ENCODE measurements at regions not wholly inside any gene's neighbourhood (a gene's known extent, or its start where the extent isn't known, plus 50 kb on each side); places are given as distances from the start of the nearest gene placed in this dataset.

GRCh38 chrX:116243039-116243438 lies 72.5 kb downstream of the AGTR2 start:
- Histone ChIP-seq H3K27me3 (ENCODE audit: control insufficient read depth in 3 of 3, insufficient read depth in 3 of 3, low read length in 3 of 3) (no peaks in the 10 kb centered on the region), H3K36me3 (ENCODE audit: control insufficient read depth in 3 of 3, insufficient read depth in 2 of 3, low read depth in 1 of 3, low read length in 3 of 3) (no peaks in the 10 kb centered on the region), H3K4me3 (ENCODE audit: low read depth in 1 of 3, low read length in 3 of 3) (no peak overlapping the region), H3K27ac (ENCODE audit: low read depth in 1 of 3, low read length in 2 of 3) (no peak overlapping the region), H3K4me1 (ENCODE audit: control insufficient read depth in 3 of 3, insufficient read depth in 2 of 3, low read depth in 1 of 3, low read length in 2 of 3) (no peaks in the 10 kb centered on the region), H3K9me3 (ENCODE audit: control insufficient read depth in 2 of 2, insufficient read depth in 1 of 2, low read depth in 1 of 2, low read length in 1 of 2) (peaks cover 0 to 3% of the 10 kb centered on the region in 2 donors)
- FAIRE-seq (no peak), DNase-seq (no peak)

- Histone ChIP-seq H3K4me3 (ENCODE audit: low read depth in 1 of 3, low read length in 3 of 3) (no peak overlapping the region), H3K36me3 (ENCODE audit: control insufficient read depth in 3 of 3, insufficient read depth in 2 of 3, low read depth in 1 of 3, low read length in 3 of 3) (no peaks in the 10 kb centered on the region), H3K9me3 (ENCODE audit: control insufficient read depth in 2 of 2, insufficient read depth in 1 of 2, low read depth in 1 of 2, low read length in 1 of 2) (peaks cover 0 to 3% of the 10 kb centered on the region in 2 donors), H3K4me1 (ENCODE audit: control insufficient read depth in 3 of 3, insufficient read depth in 2 of 3, low read depth in 1 of 3, low read length in 2 of 3) (no peaks in the 10 kb centered on the region), H3K27ac (ENCODE audit: low read depth in 1 of 3, low read length in 2 of 3) (no peak overlapping the region), H3K27me3 (ENCODE audit: control insufficient read depth in 3 of 3, insufficient read depth in 3 of 3, low read length in 3 of 3) (no peaks in the 10 kb centered on the region)
- WGBS, 3 donors = 48 to 68% (median 64%) methylated on average over 2 of the region's 2 CpGs
- no peak for FAIRE-seq
- DNase-seq = no peak
Measured at GRCh38 chrX:116246261-116246660, 75.7 kb downstream of the AGTR2 start.

- Histone ChIP-seq H3K4me3 (ENCODE audit: low read depth in 1 of 3, low read length in 3 of 3) (no peak overlapping the region), H3K4me1 (ENCODE audit: control insufficient read depth in 3 of 3, insufficient read depth in 2 of 3, low read depth in 1 of 3, low read length in 2 of 3) (peaks cover 0 to 7% (median 0%) of the 10 kb centered on the region in 3 donors), H3K27ac (ENCODE audit: low read depth in 1 of 3, low read length in 2 of 3) (no peak overlapping the region), H3K36me3 (ENCODE audit: control insufficient read depth in 3 of 3, insufficient read depth in 2 of 3, low read depth in 1 of 3, low read length in 3 of 3) (no peaks in the 10 kb centered on the region), H3K27me3 (ENCODE audit: control insufficient read depth in 3 of 3, insufficient read depth in 3 of 3, low read length in 3 of 3) (no peaks in the 10 kb centered on the region), H3K9me3 (ENCODE audit: control insufficient read depth in 2 of 2, insufficient read depth in 1 of 2, low read depth in 1 of 2, low read length in 1 of 2) (no peaks in the 10 kb centered on the region)
- 73 to 88% (median 76%) methylated on average over 3 of the region's 3 CpGs for WGBS, 3 donors
- no peak for FAIRE-seq
- DNase-seq = no peak
Measured at GRCh38 chrX:116267511-116268040, 97.0 kb downstream of the AGTR2 start.

GRCh38 chrX:116272322-116272721 lies 101.8 kb downstream of the AGTR2 start:
- H3K27ac ChIP-seq (ENCODE audit: low read depth in 1 of 3, low read length in 2 of 3) = peak overlapping the region in 2 of 3 donors; percentile 75 to 89
- DNase-seq = peak; percentile 53 to 64

GRCh38 chrX:116272861-116273260 lies 102.3 kb downstream of the AGTR2 start:
- DNase-seq = peak; percentile 66 to 69
- Histone ChIP-seq H3K27ac (ENCODE audit: low read depth in 1 of 3, low read length in 2 of 3) (peak overlapping the region in 1 of 3 donors; percentile 75), H3K4me3 (ENCODE audit: low read depth in 1 of 3, low read length in 3 of 3) (no peak overlapping the region), H3K36me3 (ENCODE audit: control insufficient read depth in 3 of 3, insufficient read depth in 2 of 3, low read depth in 1 of 3, low read length in 3 of 3) (no peaks in the 10 kb centered on the region), H3K9me3 (ENCODE audit: control insufficient read depth in 2 of 2, insufficient read depth in 1 of 2, low read depth in 1 of 2, low read length in 1 of 2) (no peaks in the 10 kb centered on the region), H3K27me3 (ENCODE audit: control insufficient read depth in 3 of 3, insufficient read depth in 3 of 3, low read length in 3 of 3) (no peaks in the 10 kb centered on the region), H3K4me1 (ENCODE audit: control insufficient read depth in 3 of 3, insufficient read depth in 2 of 3, low read depth in 1 of 3, low read length in 2 of 3) (peaks cover 0 to 12% (median 0%) of the 10 kb centered on the region in 3 donors)
- FAIRE-seq = peak; percentile 84

More at GRCh38 chrX:116272322-116272721, 101.8 kb downstream of the AGTR2 start:
- H3K4me3 ChIP-seq (ENCODE audit: low read depth in 1 of 3, low read length in 3 of 3) = no peak overlapping the region
- 18 to 33% (median 28%) methylated on average over 3 of the region's 3 CpGs for WGBS, 3 donors
- H3K36me3 ChIP-seq (ENCODE audit: control insufficient read depth in 3 of 3, insufficient read depth in 2 of 3, low read depth in 1 of 3, low read length in 3 of 3) = no peaks in the 10 kb centered on the region
- peaks cover 0 to 12% (median 0%) of the 10 kb centered on the region in 3 donors for H3K4me1 ChIP-seq (ENCODE audit: control insufficient read depth in 3 of 3, insufficient read depth in 2 of 3, low read depth in 1 of 3, low read length in 2 of 3)
- H3K9me3 ChIP-seq (ENCODE audit: control insufficient read depth in 2 of 2, insufficient read depth in 1 of 2, low read depth in 1 of 2, low read length in 1 of 2) = no peaks in the 10 kb centered on the region
- H3K27me3 ChIP-seq (ENCODE audit: control insufficient read depth in 3 of 3, insufficient read depth in 3 of 3, low read length in 3 of 3) = no peaks in the 10 kb centered on the region
- FAIRE-seq = no peak

GRCh38 chrX:116276261-116276660 lies 105.7 kb downstream of the AGTR2 start:
- no peaks in the 10 kb centered on the region for H3K9me3 ChIP-seq (ENCODE audit: control insufficient read depth in 2 of 2, insufficient read depth in 1 of 2, low read depth in 1 of 2, low read length in 1 of 2)
- peaks cover 0 to 20% (median 0%) of the 10 kb centered on the region in 3 donors for H3K4me1 ChIP-seq (ENCODE audit: control insufficient read depth in 3 of 3, insufficient read depth in 2 of 3, low read depth in 1 of 3, low read length in 2 of 3)
- no peak overlapping the region for H3K27ac ChIP-seq (ENCODE audit: low read depth in 1 of 3, low read length in 2 of 3)
- H3K27me3 ChIP-seq (ENCODE audit: control insufficient read depth in 3 of 3, insufficient read depth in 3 of 3, low read length in 3 of 3) = no peaks in the 10 kb centered on the region
- 6 to 30% (median 12%) methylated on average over 1 of the region's 1 CpG for WGBS, 3 donors
- DNase-seq (no peak), FAIRE-seq (no peak)
- H3K4me3 ChIP-seq (ENCODE audit: low read depth in 1 of 3, low read length in 3 of 3) = no peak overlapping the region
- H3K36me3 ChIP-seq (ENCODE audit: control insufficient read depth in 3 of 3, insufficient read depth in 2 of 3, low read depth in 1 of 3, low read length in 3 of 3) = no peaks in the 10 kb centered on the region

- H3K27ac ChIP-seq (ENCODE audit: low read depth in 1 of 3, low read length in 2 of 3) = no peak overlapping the region
- no peak for FAIRE-seq
- WGBS, 3 donors = 62 to 87% (median 73%) methylated on average over 7 of the region's 7 CpGs
Measured at GRCh38 chrX:116277351-116278225, 107.0 kb downstream of the AGTR2 start.

GRCh38 chrX:116278826-116279225 lies 108.3 kb downstream of the AGTR2 start:
- DNase-seq (peak; percentile 36 to 64), FAIRE-seq (no peak)
- no peaks in the 10 kb centered on the region for H3K27me3 ChIP-seq (ENCODE audit: control insufficient read depth in 3 of 3, insufficient read depth in 3 of 3, low read length in 3 of 3)
- H3K27ac ChIP-seq (ENCODE audit: low read depth in 1 of 3, low read length in 2 of 3) = peak overlapping the region in 2 of 3 donors; percentile 32 to 38
- H3K4me1 ChIP-seq (ENCODE audit: control insufficient read depth in 3 of 3, insufficient read depth in 2 of 3, low read depth in 1 of 3, low read length in 2 of 3) = peaks cover 0 to 8% (median 0%) of the 10 kb centered on the region in 3 donors
- WGBS, 3 donors = 16 to 32% (median 26%) methylated on average over 3 of the region's 3 CpGs
- H3K36me3 ChIP-seq (ENCODE audit: control insufficient read depth in 3 of 3, insufficient read depth in 2 of 3, low read depth in 1 of 3, low read length in 3 of 3) = no peaks in the 10 kb centered on the region
- H3K9me3 ChIP-seq (ENCODE audit: control insufficient read depth in 2 of 2, insufficient read depth in 1 of 2, low read depth in 1 of 2, low read length in 1 of 2) = no peaks in the 10 kb centered on the region
- H3K4me3 ChIP-seq (ENCODE audit: low read depth in 1 of 3, low read length in 3 of 3) = no peak overlapping the region

More at GRCh38 chrX:116277351-116278225, 107.0 kb downstream of the AGTR2 start:
- Histone ChIP-seq H3K9me3 (ENCODE audit: control insufficient read depth in 2 of 2, insufficient read depth in 1 of 2, low read depth in 1 of 2, low read length in 1 of 2) (no peaks in the 10 kb centered on the region), H3K4me1 (ENCODE audit: control insufficient read depth in 3 of 3, insufficient read depth in 2 of 3, low read depth in 1 of 3, low read length in 2 of 3) (peaks cover 0 to 13% (median 0%) of the 10 kb centered on the region in 3 donors), H3K27me3 (ENCODE audit: control insufficient read depth in 3 of 3, insufficient read depth in 3 of 3, low read length in 3 of 3) (no peaks in the 10 kb centered on the region), H3K4me3 (ENCODE audit: low read depth in 1 of 3, low read length in 3 of 3) (no peak overlapping the region), H3K36me3 (ENCODE audit: control insufficient read depth in 3 of 3, insufficient read depth in 2 of 3, low read depth in 1 of 3, low read length in 3 of 3) (no peaks in the 10 kb centered on the region)
- DNase-seq = no peak

Measured in small intestine (tissue), 7 donors.